ENCODE measurements at regions not wholly inside any gene's neighbourhood (a gene's known extent, or its start where the extent isn't known, plus 50 kb on each side); places are given as distances from the start of the nearest gene placed in this dataset.

- no peak for TF ChIP-seq CTCF (IDR thresholded peaks at IDR 0.05; ENCODE audit: low read depth, low read length, poor library complexity, severe bottlenecking)
- TF ChIP-seq EZH2phosphoT487 (IDR thresholded peaks at IDR 0.05; ENCODE audit: borderline replicate concordance, low read length) = no peak
Measured at GRCh38 chr6:164469276-164469949, 840.0 kb downstream of the C6orf118 start.
